Hepatocyte (in vitro differentiated cells): ENCODE measurements at regions not wholly inside any gene's neighbourhood (a gene's known extent, or its start where the extent isn't known, plus 50 kb on each side); places are given as distances from the start of the nearest gene placed in this dataset.

Experiments used
- CTCF ChIP-seq: fragments of 200-600 bp; sonication (generic); IDR thresholded peaks from 2 replicates; pipeline ENCODE4 v1.5.1; 2016; ENCODE audit warnings: antibody characterized with exemption, mild to moderate bottlenecking; ENCODE audit not compliant: poor library complexity
- EZH2 ChIP-seq: fragments of 200-600 bp; sonication (generic); IDR thresholded peaks from 2 replicates; pipeline ENCODE4 v1.6.1; 2016; ENCODE audit warnings: antibody characterized with exemption, mild to moderate bottlenecking, borderline replicate concordance
- EZH2phosphoT487 ChIP-seq: fragments of 200-600 bp; sonication (generic); IDR thresholded peaks from one replicate; pipeline ENCODE4 v1.6.1; 2018; ENCODE audit warnings: antibody characterized with exemption, mild to moderate bottlenecking, low read depth, moderate library complexity; ENCODE audit not compliant: unreplicated experiment, severe bottlenecking

GRCh38 chr6:121959501-121959900 lies 440.0 kb upstream of the HSF2 start:
- TF ChIP-seq CTCF (no peak), EZH2 (no peak), EZH2phosphoT487 (no peak)
